ENCODE measurements at regions not wholly inside any gene's neighbourhood (a gene's known extent, or its start where the extent isn't known, plus 50 kb on each side); places are given as distances from the start of the nearest gene placed in this dataset.

GRCh38 chr1:38223391-38223790, 176.8 kb upstream of the POU3F1 start:
- TF ChIP-seq CTCF (IDR thresholded peaks at IDR 0.05; ENCODE audit: low read depth, low read length, missing input control) (no peak), TAF1 (conservative IDR thresholded peaks at IDR 0.05) (no peak), ATF3 (IDR thresholded peaks at IDR 0.05) (no peak), YY1 (IDR thresholded peaks at IDR 0.05) (no peak), RAD21 (IDR thresholded peaks at IDR 0.05) (no peak), FOXA1 (IDR thresholded peaks at IDR 0.05) (no peak), NR2F2 (IDR thresholded peaks at IDR 0.05) (no peak), EGR1 (IDR thresholded peaks at IDR 0.05; ENCODE audit: low read depth in 2 of 2) (no peak), HNF4A (conservative IDR thresholded peaks at IDR 0.05) (no peak), SP1 (IDR thresholded peaks at IDR 0.05) (no peak), JUND (IDR thresholded peaks at IDR 0.05) (no peak), REST (IDR thresholded peaks at IDR 0.05) (no peak)

Measured in liver (tissue), 3 donors.